B cell (primary cell): ENCODE measurements at regions not wholly inside any gene's neighbourhood (a gene's known extent, or its start where the extent isn't known, plus 50 kb on each side); places are given as distances from the start of the nearest gene placed in this dataset.

Source experiments
- ATAC-seq: fragments of 200-7000 bp; cut with Tn5 transposase; one replicate; pipeline ENCODE4 v1.10.0; 2021; ENCODE audit warnings: low read depth, mild to moderate bottlenecking, moderate number of reproducible peaks, moderate library complexity
- CTCF ChIA-PET: fragments of 350-600 bp; sonication (Branson Sonifier 250); formaldehyde crosslinking; loops from one replicate; lab custom pipeline; 2021; ENCODE audit warnings: antibody characterized with exemption, inconsistent platforms; lab: Charles Lee
- POLR2A ChIA-PET: fragments of 350-600 bp; sonication (Branson Sonifier 250); formaldehyde crosslinking; loops from one replicate; lab custom pipeline; 2021; ENCODE audit warnings: antibody characterized with exemption; lab: Charles Lee
- DNase-seq: peaks from one replicate; pipeline ENCODE4 v3.0.0; 2013
- H2AFZ ChIP-seq: 2 replicates; pipeline ENCODE4 v1.6.1; 2012; ENCODE audit warnings: mild to moderate bottlenecking, low read depth, low read length; ENCODE audit not compliant: insufficient read depth, poor library complexity, severe bottlenecking
- H3K27ac ChIP-seq, 2 donors: 1 replicate in 1 of 2; 2 replicates in 1 of 2; pipeline ENCODE4 v1.5.1; 2012 to 2013; ENCODE audit warnings: low read length in 2 of 2, mild to moderate bottlenecking in 2 of 2, moderate library complexity in 1 of 2
- H3K27me3 ChIP-seq, 4 experiments: fragments of 200-600 bp in 1 of 4; sonication (generic) in 1 of 4; replicated peaks in 1 of 4; 1 replicate in 2 of 4; 2 replicates in 2 of 4; pipeline versions ENCODE4 v1.6.1 to v1.7.0; 2013 to 2016; ENCODE audit warnings: low read length in 3 of 4, mild to moderate bottlenecking in 2 of 4, mixed read lengths in 1 of 4, moderate library complexity in 1 of 4; ENCODE audit not compliant: insufficient read depth in 4 of 4, control insufficient read depth in 3 of 4; ENCODE audit errors: control extremely low read depth in 1 of 4
- H3K36me3 ChIP-seq, 2 experiments: replicated peaks in 1 of 2; 1 replicate in 1 of 2; 2 replicates in 1 of 2; pipeline versions ENCODE4 v1.6.1 to v1.7.1; 2013; ENCODE audit warnings: low read length in 1 of 2; ENCODE audit not compliant: insufficient read depth in 2 of 2, control insufficient read depth in 1 of 2; ENCODE audit errors: control extremely low read depth in 1 of 2, extremely low read depth in 1 of 2
- H3K4me1 ChIP-seq, 2 donors: fragments of 200-600 bp in 1 of 2; sonication (generic) in 1 of 2; 1 replicate in 1 of 2; 2 replicates in 1 of 2; pipeline versions ENCODE4 v1.5.1 to v1.6.1; 2013 to 2017; ENCODE audit warnings: low read length in 2 of 2; ENCODE audit not compliant: control insufficient read depth in 2 of 2, insufficient read depth in 2 of 2
- H3K4me2 ChIP-seq: replicated peaks from 2 replicates; pipeline ENCODE3; 2012; ENCODE audit warnings: mild to moderate bottlenecking, low read depth, low read length; ENCODE audit not compliant: poor library complexity, severe bottlenecking
- H3K4me3 ChIP-seq, 5 experiments: fragments of 200-600 bp in 1 of 5; sonication (generic) in 1 of 5; 1 replicate in 3 of 5; 2 replicates in 2 of 5; pipeline versions ENCODE4 v1.5.1 to v1.7.0; 2011 to 2016; ENCODE audit warnings: low read length in 4 of 5, mild to moderate bottlenecking in 4 of 5, low read depth in 2 of 5, control low read depth in 1 of 5, moderate library complexity in 1 of 5; ENCODE audit not compliant: insufficient read depth in 1 of 5; ENCODE audit errors: control extremely low read depth in 1 of 5, extremely low read depth in 1 of 5
- H3K79me2 ChIP-seq: fragments of 200-600 bp; sonication (generic); one replicate; pipeline ENCODE4 v1.6.0; 2016; ENCODE audit warnings: low read length; ENCODE audit not compliant: control insufficient read depth, insufficient read depth
- H3K9ac ChIP-seq: fragments of 200-600 bp; sonication (generic); 2 replicates; pipeline ENCODE4 v1.6.1; 2017; ENCODE audit warnings: mild to moderate bottlenecking, low read length, moderate library complexity
- H3K9me3 ChIP-seq, 3 donors: one replicate each; pipeline versions ENCODE4 v1.6.1 to v1.7.1; 2013; ENCODE audit warnings: low read length in 2 of 3; ENCODE audit not compliant: control insufficient read depth in 2 of 3, insufficient read depth in 1 of 3; ENCODE audit errors: control extremely low read depth in 1 of 3
- H4K20me1 ChIP-seq: 2 replicates; pipeline ENCODE4 v1.6.0; 2012; ENCODE audit warnings: mild to moderate bottlenecking, low read length; ENCODE audit not compliant: insufficient read depth, control insufficient read depth, poor library complexity, severe bottlenecking
- H3K27ac Mint-ChIP-seq: one replicate; pipeline ENCODE4 v1.8.0; 2021; ENCODE audit warnings: mixed read lengths
- H3K27me3 Mint-ChIP-seq: one replicate; pipeline ENCODE4 v1.8.0; 2021; ENCODE audit warnings: mixed read lengths
- H3K4me1 Mint-ChIP-seq: one replicate; pipeline ENCODE4 v1.8.0; 2021; ENCODE audit warnings: mixed read lengths
- H3K4me3 Mint-ChIP-seq: one replicate; pipeline ENCODE4 v1.8.0; 2021; ENCODE audit warnings: mixed read lengths
- H3K9me3 Mint-ChIP-seq: one replicate; pipeline ENCODE4 v1.8.0; 2022; ENCODE audit warnings: mixed read lengths; ENCODE audit not compliant: insufficient read depth
- CTCF ChIP-seq: fragments of 200-600 bp; IDR thresholded peaks from one replicate; pipeline ENCODE4 v1.8.0; 2022; ENCODE audit warnings: antibody characterized with exemption, mild to moderate bottlenecking
- EZH2 ChIP-seq: IDR thresholded peaks from 2 replicates; pipeline ENCODE4 v1.6.1; 2012; ENCODE audit warnings: borderline replicate concordance, low read depth, mild to moderate bottlenecking, moderate library complexity, low read length; ENCODE audit not compliant: insufficient read depth, poor library complexity, severe bottlenecking
- WGBS: methylation state at CpG from one replicate; pipeline ENCODE4 v1.1.5; 2013; ENCODE audit warnings: missing lambda C conversion rate; ENCODE audit not compliant: insufficient coverage; 5-methylcytosine and 5-hydroxymethylcytosine counted together
- intact Hi-C: fragments of 100-400 bp; cut with micrococcal nuclease; formaldehyde crosslinking; loops from one replicate; pipeline ENCODE4 v1.10.0; 2022

- Histone ChIP-seq H4K20me1 (no peaks in the 10 kb centered on the region), H3K79me2 (no peaks in the 10 kb centered on the region), H3K27me3 (no peaks in the 10 kb centered on the region), H3K36me3 (no peaks in the 10 kb centered on the region), H3K4me2 (no peak overlapping the region), H3K4me1 (no peaks in the 10 kb centered on the region), H2AFZ (no peak overlapping the region), H3K9ac (no peak overlapping the region), H3K9me3 (no peaks in the 10 kb centered on the region), H3K4me3 (no peak overlapping the region), H3K27ac (no peak overlapping the region)
- intact Hi-C loops: no loop called here
- 33% methylated on average over 1 of the region's 1 CpG for WGBS
- Mint-ChIP-seq H3K4me3 (no peak overlapping the region), H3K4me1 (no peaks in the 10 kb centered on the region), H3K27ac (no peak overlapping the region), H3K9me3 (no peaks in the 10 kb centered on the region), H3K27me3 (no peaks in the 10 kb centered on the region)
- CTCF ChIA-PET: no interaction called here
- no peak for ATAC-seq
- no peak for DNase-seq
- TF ChIP-seq EZH2 (no peak), CTCF (no peak)
- POLR2A ChIA-PET: no interaction called here
Observed at GRCh38 chr4:66376921-66377320, 706.6 kb upstream of the EPHA5 start.

- no peak for TF ChIP-seq EZH2
- H3K4me3 ChIP-seq: no peak overlapping the region
- no peak overlapping the region for H3K4me2 ChIP-seq
- H3K27me3 ChIP-seq: no peaks in the 10 kb centered on the region
- H4K20me1 ChIP-seq: no peaks in the 10 kb centered on the region
- H3K27ac ChIP-seq: no peak overlapping the region
- Mint-ChIP-seq H3K27me3 (no peaks in the 10 kb centered on the region), H3K9me3 (no peaks in the 10 kb centered on the region), H3K27ac (no peak overlapping the region), H3K4me3 (no peak overlapping the region), H3K4me1 (no peaks in the 10 kb centered on the region)
- DNase-seq: no peak
- H3K4me1 ChIP-seq: no peaks in the 10 kb centered on the region
- H3K9me3 ChIP-seq: no peaks in the 10 kb centered on the region
- CTCF ChIA-PET: no interaction called here
- H3K79me2 ChIP-seq: no peaks in the 10 kb centered on the region
- H2AFZ ChIP-seq: no peak overlapping the region
- no peak overlapping the region for H3K9ac ChIP-seq
- no peak for ATAC-seq
- H3K36me3 ChIP-seq: no peaks in the 10 kb centered on the region
- POLR2A ChIA-PET: no interaction called here
- intact Hi-C loops: no loop called here
Observed at GRCh38 chr4:66376396-66376795, 706.1 kb upstream of the EPHA5 start.
